ENCODE measurements at regions not wholly inside any gene's neighbourhood (a gene's known extent, or its start where the extent isn't known, plus 50 kb on each side); places are given as distances from the start of the nearest gene placed in this dataset.

DNA sequence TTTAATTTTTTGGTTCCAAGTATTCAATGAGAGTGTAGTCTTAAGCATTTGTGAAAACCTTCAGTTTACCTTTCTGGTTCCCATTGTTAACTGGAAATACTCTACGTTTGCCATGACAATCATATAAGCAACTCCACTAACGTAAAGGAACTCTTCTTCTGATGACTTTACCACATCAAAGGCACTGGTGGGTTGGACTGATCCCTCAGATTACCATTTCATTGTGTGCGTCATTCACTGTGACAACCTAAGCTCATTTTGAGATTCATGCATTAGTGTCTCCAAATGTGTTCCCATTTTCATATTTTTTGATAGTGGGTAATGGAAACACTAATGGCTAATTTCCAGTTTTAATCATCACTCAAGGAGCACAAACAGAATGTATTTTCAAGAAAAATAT is 119.9 kb upstream of the COL1A2 start:
- no peaks in the 10 kb centered on the region for H3K36me3 ChIP-seq
- no peaks in the 10 kb centered on the region for H3K27me3 ChIP-seq
- H3K4me3 ChIP-seq (ENCODE audit: low read depth in 1 of 2, low read length in 1 of 2), result no peak overlapping the region
- no peak overlapping the region for H3K27ac ChIP-seq
- H3K4me1 ChIP-seq (ENCODE audit: control insufficient read depth in 1 of 2, insufficient read depth in 1 of 2, low read depth in 1 of 2, low read length in 1 of 2), result no peaks in the 10 kb centered on the region
- no peaks in the 10 kb centered on the region for H3K9me3 ChIP-seq
- TF ChIP-seq, protein P1, sequence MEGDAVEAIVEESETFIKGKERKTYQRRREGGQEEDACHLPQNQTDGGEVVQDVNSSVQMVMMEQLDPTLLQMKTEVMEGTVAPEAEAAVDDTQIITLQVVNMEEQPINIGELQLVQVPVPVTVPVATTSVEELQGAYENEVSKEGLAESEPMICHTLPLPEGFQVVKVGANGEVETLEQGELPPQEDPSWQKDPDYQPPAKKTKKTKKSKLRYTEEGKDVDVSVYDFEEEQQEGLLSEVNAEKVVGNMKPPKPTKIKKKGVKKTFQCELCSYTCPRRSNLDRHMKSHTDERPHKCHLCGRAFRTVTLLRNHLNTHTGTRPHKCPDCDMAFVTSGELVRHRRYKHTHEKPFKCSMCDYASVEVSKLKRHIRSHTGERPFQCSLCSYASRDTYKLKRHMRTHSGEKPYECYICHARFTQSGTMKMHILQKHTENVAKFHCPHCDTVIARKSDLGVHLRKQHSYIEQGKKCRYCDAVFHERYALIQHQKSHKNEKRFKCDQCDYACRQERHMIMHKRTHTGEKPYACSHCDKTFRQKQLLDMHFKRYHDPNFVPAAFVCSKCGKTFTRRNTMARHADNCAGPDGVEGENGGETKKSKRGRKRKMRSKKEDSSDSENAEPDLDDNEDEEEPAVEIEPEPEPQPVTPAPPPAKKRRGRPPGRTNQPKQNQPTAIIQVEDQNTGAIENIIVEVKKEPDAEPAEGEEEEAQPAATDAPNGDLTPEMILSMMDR (IDR thresholded peaks at IDR 0.05), result no peak

DNA sequence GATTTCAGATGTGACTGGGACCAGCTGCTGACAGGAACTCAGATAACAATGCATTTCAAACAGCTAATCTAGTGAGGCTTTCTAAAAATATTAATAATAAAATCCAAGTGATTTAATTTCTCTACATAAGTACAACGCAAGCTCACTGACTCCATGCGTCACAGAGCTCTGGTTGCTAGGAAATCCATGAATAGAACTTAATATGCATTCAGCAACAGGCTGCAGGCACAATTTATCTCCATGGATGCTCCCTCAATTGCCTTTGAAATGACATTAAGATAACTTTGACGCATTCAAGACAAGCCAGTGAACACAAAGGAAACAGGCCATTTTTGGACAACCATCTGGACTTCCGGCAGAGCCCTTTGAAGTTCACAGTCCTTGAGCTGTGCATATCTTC is 118.7 kb upstream of the COL1A2 start:
- Histone ChIP-seq H3K27me3 (no peaks in the 10 kb centered on the region), H3K4me3 (ENCODE audit: low read depth in 1 of 2, low read length in 1 of 2) (no peak overlapping the region), H3K9me3 (no peaks in the 10 kb centered on the region), H3K4me1 (ENCODE audit: control insufficient read depth in 1 of 2, insufficient read depth in 1 of 2, low read depth in 1 of 2, low read length in 1 of 2) (no peaks in the 10 kb centered on the region), H3K27ac (no peak overlapping the region), H3K36me3 (no peaks in the 10 kb centered on the region)
- TF ChIP-seq, protein P1 (IDR thresholded peaks at IDR 0.05), result no peak

DNA sequence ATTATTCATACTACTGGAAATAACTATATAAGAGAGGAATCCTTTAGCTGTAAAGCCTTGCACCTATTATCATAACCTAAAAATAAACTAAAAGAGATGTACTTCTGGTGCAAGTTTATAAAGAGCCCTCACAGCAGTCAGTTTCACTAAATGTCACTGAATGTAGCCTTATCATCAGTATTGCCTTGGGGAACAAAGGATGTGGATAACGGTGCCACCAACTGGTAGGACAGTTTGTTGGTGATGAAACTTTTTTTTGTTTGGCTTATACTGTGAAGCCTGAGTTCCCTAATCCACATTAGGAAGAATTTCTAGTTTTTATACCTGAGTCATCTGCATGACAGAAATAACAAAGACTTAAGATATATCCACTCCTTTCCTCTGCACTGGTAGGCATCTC is 117.9 kb upstream of the COL1A2 start:
- peaks cover 0 to 2% of the 10 kb centered on the region in 2 experiments for H3K4me1 ChIP-seq (ENCODE audit: control insufficient read depth in 1 of 2, insufficient read depth in 1 of 2, low read depth in 1 of 2, low read length in 1 of 2)
- H3K27ac ChIP-seq, result no peak overlapping the region
- no peak overlapping the region for H3K4me3 ChIP-seq (ENCODE audit: low read depth in 1 of 2, low read length in 1 of 2)
- TF ChIP-seq, protein P1 (IDR thresholded peaks at IDR 0.05), result no peak
- no peaks in the 10 kb centered on the region for H3K36me3 ChIP-seq
- no peaks in the 10 kb centered on the region for H3K27me3 ChIP-seq
- no peaks in the 10 kb centered on the region for H3K9me3 ChIP-seq

DNA sequence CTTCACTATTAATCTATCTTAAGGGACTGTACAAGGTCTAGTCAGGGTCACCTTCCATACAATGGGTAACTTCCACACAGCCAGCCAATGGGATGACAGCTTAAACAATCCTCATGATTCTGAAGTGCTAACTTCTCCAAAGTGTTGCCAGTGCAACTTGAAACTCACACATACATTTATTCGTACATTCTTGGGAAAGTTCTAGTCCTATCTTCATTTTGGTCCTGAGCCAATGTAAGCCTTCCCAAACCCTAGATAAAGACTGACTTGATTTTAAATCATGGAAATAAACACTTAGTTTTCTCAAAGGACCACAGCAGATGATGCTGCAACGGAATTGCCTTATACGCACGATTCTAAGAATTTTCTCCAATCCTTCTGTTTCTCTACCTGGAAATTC is 117.5 kb upstream of the COL1A2 start:
- no peak overlapping the region for H3K4me3 ChIP-seq (ENCODE audit: low read depth in 1 of 2, low read length in 1 of 2)
- H3K9me3 ChIP-seq, result no peaks in the 10 kb centered on the region
- peaks cover 0 to 5% of the 10 kb centered on the region in 2 experiments for H3K4me1 ChIP-seq (ENCODE audit: control insufficient read depth in 1 of 2, insufficient read depth in 1 of 2, low read depth in 1 of 2, low read length in 1 of 2)
- TF ChIP-seq, protein P1 (IDR thresholded peaks at IDR 0.05), result no peak
- H3K36me3 ChIP-seq, result no peaks in the 10 kb centered on the region
- H3K27me3 ChIP-seq, result no peaks in the 10 kb centered on the region
- no peak overlapping the region for H3K27ac ChIP-seq

DNA sequence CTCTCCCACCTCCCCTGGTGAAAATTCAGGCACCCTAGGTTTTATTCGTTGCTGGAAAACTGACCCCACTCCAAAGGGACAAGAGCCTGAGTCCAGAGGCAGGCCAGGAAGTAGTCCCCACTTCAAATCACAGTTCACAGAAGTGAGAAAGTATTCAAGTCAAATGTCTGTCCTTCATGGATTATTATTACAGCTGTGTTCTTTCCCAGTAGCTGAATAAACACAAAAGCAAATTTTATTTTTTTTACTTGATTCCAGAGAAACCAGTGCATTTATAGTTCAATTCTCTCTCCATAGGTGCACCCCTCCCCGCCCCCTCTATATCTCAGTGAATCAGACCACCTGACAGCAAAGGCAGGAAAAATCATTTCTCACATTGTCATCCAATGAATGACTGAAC is 113.8 kb upstream of the COL1A2 start:
- Histone ChIP-seq H3K9me3 (no peaks in the 10 kb centered on the region), H3K27me3 (no peaks in the 10 kb centered on the region), H3K36me3 (no peaks in the 10 kb centered on the region), H3K4me3 (ENCODE audit: low read depth in 1 of 2, low read length in 1 of 2) (no peak overlapping the region), H3K4me1 (ENCODE audit: control insufficient read depth in 1 of 2, insufficient read depth in 1 of 2, low read depth in 1 of 2, low read length in 1 of 2) (peaks cover 0 to 7% of the 10 kb centered on the region in 2 experiments), H3K27ac (no peak overlapping the region)
- TF ChIP-seq, protein P1 (IDR thresholded peaks at IDR 0.05), result no peak

DNA sequence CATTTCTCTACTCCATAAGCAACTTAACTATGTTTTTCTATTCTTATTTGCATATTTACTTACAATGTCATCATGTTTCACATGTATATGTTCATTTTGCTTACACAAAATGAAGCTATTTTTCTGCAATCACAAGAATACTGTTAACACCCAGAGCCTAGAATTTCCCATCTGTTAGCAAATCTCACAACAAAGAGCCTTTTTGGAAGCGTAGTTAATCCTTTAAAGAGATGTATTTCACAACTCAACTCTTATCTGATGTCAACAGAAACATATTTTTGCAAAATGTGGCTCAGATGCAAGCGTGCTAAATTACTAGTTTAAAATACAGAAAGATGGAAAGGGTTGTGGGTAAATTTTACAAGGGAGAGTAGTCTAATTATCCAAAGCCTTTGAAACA is 110.6 kb upstream of the COL1A2 start:
- TF ChIP-seq, protein P1 (IDR thresholded peaks at IDR 0.05), result no peak
- no peaks in the 10 kb centered on the region for H3K27me3 ChIP-seq
- no peak overlapping the region for H3K4me3 ChIP-seq (ENCODE audit: low read depth in 1 of 2, low read length in 1 of 2)
- no peaks in the 10 kb centered on the region for H3K9me3 ChIP-seq
- H3K4me1 ChIP-seq (ENCODE audit: control insufficient read depth in 1 of 2, insufficient read depth in 1 of 2, low read depth in 1 of 2, low read length in 1 of 2), result peaks cover 0 to 7% of the 10 kb centered on the region in 2 experiments
- no peaks in the 10 kb centered on the region for H3K36me3 ChIP-seq
- no peak overlapping the region for H3K27ac ChIP-seq

All from neutrophil (primary cell).